Neural progenitor cell (in vitro differentiated cells): ENCODE measurements at regions not wholly inside any gene's neighbourhood (a gene's known extent, or its start where the extent isn't known, plus 50 kb on each side); places are given as distances from the start of the nearest gene placed in this dataset.

Source experiments
- DNase-seq: peaks from one replicate; pipeline ENCODE4 v3.0.0-alpha.2; 2016; ENCODE audit warnings: low spot score
- H2AFZ ChIP-seq: fragments of 200-600 bp; sonication (generic); replicated peaks from 2 replicates; pipeline ENCODE4 v1.6.1; 2016; ENCODE audit warnings: antibody characterized with exemption
- H3F3A ChIP-seq: fragments of 200-600 bp; sonication (generic); 2 replicates; pipeline ENCODE4 v1.6.1; 2016; ENCODE audit warnings: antibody characterized with exemption, low read depth
- H3K27ac ChIP-seq: fragments of 200-600 bp; sonication (generic); 2 replicates; pipeline ENCODE4 v1.5.1; 2016; ENCODE audit warnings: mild to moderate bottlenecking
- H3K27me3 ChIP-seq: fragments of 200-600 bp; sonication (generic); 2 replicates; pipeline ENCODE4 v1.6.1; 2016; ENCODE audit warnings: mild to moderate bottlenecking, moderate library complexity
- H3K36me3 ChIP-seq: fragments of 200-600 bp; sonication (generic); 2 replicates; pipeline ENCODE4 v1.5.1; 2016
- H3K4me1 ChIP-seq: fragments of 200-600 bp; sonication (generic); 2 replicates; pipeline ENCODE4 v1.6.1; 2016; ENCODE audit warnings: mixed run types
- H3K4me2 ChIP-seq: fragments of 200-600 bp; sonication (generic); 2 replicates; pipeline ENCODE4 v1.6.1; 2016
- H3K4me3 ChIP-seq: fragments of 200-600 bp; sonication (generic); 2 replicates; pipeline ENCODE4 v1.5.1; 2016
- H3K79me2 ChIP-seq: fragments of 200-600 bp; sonication (generic); 2 replicates; pipeline ENCODE4 v1.6.1; 2016; ENCODE audit warnings: low read depth
- H3K9ac ChIP-seq: fragments of 200-600 bp; sonication (generic); 2 replicates; pipeline ENCODE4 v1.6.1; 2016
- H3K9me3 ChIP-seq: fragments of 200-600 bp; sonication (generic); 2 replicates; pipeline ENCODE4 v1.5.1; 2016; ENCODE audit warnings: low read depth
- H4K20me1 ChIP-seq: fragments of 200-600 bp; sonication (generic); 2 replicates; pipeline ENCODE4 v1.6.1; 2016; ENCODE audit warnings: low read depth
- H3K27ac Mint-ChIP-seq: 3 replicates; pipeline ENCODE4 v1.8.0; 2021; ENCODE audit warnings: mixed read lengths
- H3K27me3 Mint-ChIP-seq: 2 replicates; pipeline ENCODE4 v1.8.0; 2022; ENCODE audit warnings: low read depth, mild to moderate bottlenecking, inconsistent platforms, moderate library complexity, mixed read lengths; ENCODE audit not compliant: insufficient read depth
- H3K36me3 Mint-ChIP-seq: 3 replicates; pipeline ENCODE4 v1.8.0; 2021; ENCODE audit warnings: mixed read lengths
- H3K4me1 Mint-ChIP-seq: 3 replicates; pipeline ENCODE4 v1.8.0; 2021; ENCODE audit warnings: mixed read lengths
- H3K4me3 Mint-ChIP-seq: 3 replicates; pipeline ENCODE4 v1.8.0; 2021; ENCODE audit warnings: mild to moderate bottlenecking, moderate library complexity, mixed read lengths
- H3K9me3 Mint-ChIP-seq: 3 replicates; pipeline ENCODE4 v1.8.0; 2020; ENCODE audit warnings: mixed read lengths
- EZH2 ChIP-seq: fragments of 200-600 bp; sonication (generic); IDR thresholded peaks from 2 replicates; pipeline ENCODE4 v1.6.1; 2017; ENCODE audit warnings: antibody characterized with exemption, mild to moderate bottlenecking, moderate library complexity
- EZH2phosphoT487 ChIP-seq: fragments of 200-600 bp; sonication (generic); IDR thresholded peaks from 2 replicates; pipeline ENCODE4 v1.6.1; 2017; ENCODE audit warnings: antibody characterized with exemption
- TF ChIP-seq, protein P1 (sequence below): fragments of 200-600 bp; sonication (generic); IDR thresholded peaks from 2 replicates; pipeline ENCODE4 v1.5.1; 2017; ENCODE audit warnings: antibody characterized with exemption, mild to moderate bottlenecking

DNA sequence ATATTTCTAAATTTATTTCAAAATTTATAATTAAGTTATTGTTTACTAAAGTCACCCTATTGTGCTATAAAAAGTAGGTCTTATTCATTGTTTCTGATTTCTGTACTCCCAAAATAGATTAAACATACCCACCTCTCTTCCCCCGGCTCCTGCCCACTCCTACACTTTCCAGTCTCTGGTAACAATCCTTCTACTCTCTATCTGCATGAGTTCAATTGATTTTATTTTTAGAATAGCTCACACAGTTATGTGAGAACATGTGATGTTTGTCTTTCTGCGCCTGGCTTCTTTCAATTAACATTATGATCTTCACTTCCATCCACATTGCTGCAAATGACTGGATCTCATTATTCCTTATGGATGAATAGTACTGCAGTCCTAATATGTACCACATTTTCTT is 269.3 kb downstream of the ACTRT1 start:
- Histone ChIP-seq H3K36me3 (no peaks in the 10 kb centered on the region), H2AFZ (no peak overlapping the region), H3K27ac (no peak overlapping the region), H3K79me2 (no peaks in the 10 kb centered on the region), H4K20me1 (no peaks in the 10 kb centered on the region), H3K9ac (no peak overlapping the region), H3K27me3 (no peaks in the 10 kb centered on the region), H3K4me2 (no peak overlapping the region), H3F3A (no peaks in the 10 kb centered on the region), H3K9me3 (peaks cover 12% of the 10 kb centered on the region), H3K4me1 (no peaks in the 10 kb centered on the region), H3K4me3 (no peak overlapping the region)
- Mint-ChIP-seq H3K9me3 (no peaks in the 10 kb centered on the region), H3K27me3 (no peaks in the 10 kb centered on the region), H3K36me3 (no peaks in the 10 kb centered on the region), H3K4me1 (no peaks in the 10 kb centered on the region), H3K4me3 (no peak overlapping the region), H3K27ac (no peak overlapping the region)
- DNase-seq: no peak
- TF ChIP-seq EZH2phosphoT487: no peak
- TF ChIP-seq EZH2: no peak
- TF ChIP-seq, protein P1, sequence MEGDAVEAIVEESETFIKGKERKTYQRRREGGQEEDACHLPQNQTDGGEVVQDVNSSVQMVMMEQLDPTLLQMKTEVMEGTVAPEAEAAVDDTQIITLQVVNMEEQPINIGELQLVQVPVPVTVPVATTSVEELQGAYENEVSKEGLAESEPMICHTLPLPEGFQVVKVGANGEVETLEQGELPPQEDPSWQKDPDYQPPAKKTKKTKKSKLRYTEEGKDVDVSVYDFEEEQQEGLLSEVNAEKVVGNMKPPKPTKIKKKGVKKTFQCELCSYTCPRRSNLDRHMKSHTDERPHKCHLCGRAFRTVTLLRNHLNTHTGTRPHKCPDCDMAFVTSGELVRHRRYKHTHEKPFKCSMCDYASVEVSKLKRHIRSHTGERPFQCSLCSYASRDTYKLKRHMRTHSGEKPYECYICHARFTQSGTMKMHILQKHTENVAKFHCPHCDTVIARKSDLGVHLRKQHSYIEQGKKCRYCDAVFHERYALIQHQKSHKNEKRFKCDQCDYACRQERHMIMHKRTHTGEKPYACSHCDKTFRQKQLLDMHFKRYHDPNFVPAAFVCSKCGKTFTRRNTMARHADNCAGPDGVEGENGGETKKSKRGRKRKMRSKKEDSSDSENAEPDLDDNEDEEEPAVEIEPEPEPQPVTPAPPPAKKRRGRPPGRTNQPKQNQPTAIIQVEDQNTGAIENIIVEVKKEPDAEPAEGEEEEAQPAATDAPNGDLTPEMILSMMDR: no peak

DNA sequence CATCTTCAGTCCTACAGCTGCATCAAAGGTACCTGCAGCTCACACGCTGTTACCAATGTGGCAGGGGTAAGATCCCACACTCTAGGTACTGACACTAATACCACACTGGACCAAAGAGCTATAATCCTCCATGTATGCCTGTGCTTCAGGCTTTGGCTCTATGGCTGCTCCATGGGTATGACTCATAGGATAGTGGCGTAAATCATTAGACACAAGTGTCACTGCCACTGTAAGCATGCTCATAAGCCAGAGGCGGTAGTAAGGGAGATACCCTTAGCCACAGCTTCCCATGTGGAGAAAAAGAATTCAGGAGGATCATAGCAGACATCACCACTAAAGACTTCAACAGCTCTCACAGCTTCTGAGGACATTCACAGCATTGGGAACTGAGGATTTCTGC is 287.5 kb downstream of the ACTRT1 start:
- H3K4me3 Mint-ChIP-seq: no peak overlapping the region
- H3K79me2 ChIP-seq: no peaks in the 10 kb centered on the region
- H2AFZ ChIP-seq: no peak overlapping the region
- DNase-seq: no peak
- no peaks in the 10 kb centered on the region for H3K4me1 ChIP-seq
- H3K36me3 Mint-ChIP-seq: no peaks in the 10 kb centered on the region
- peaks cover 7% of the 10 kb centered on the region for H3K9me3 ChIP-seq
- H3K4me3 ChIP-seq: no peak overlapping the region
- H3K36me3 ChIP-seq: peaks cover 6% of the 10 kb centered on the region
- no peaks in the 10 kb centered on the region for H3K4me1 Mint-ChIP-seq
- no peak overlapping the region for H3K27ac ChIP-seq
- H3K9me3 Mint-ChIP-seq: no peaks in the 10 kb centered on the region
- no peak overlapping the region for H3K9ac ChIP-seq
- TF ChIP-seq EZH2: no peak
- no peaks in the 10 kb centered on the region for H3K27me3 Mint-ChIP-seq
- no peak overlapping the region for H3K4me2 ChIP-seq
- no peak overlapping the region for H3K27ac Mint-ChIP-seq
- H3K27me3 ChIP-seq: no peaks in the 10 kb centered on the region
- no peaks in the 10 kb centered on the region for H4K20me1 ChIP-seq
- no peaks in the 10 kb centered on the region for H3F3A ChIP-seq

DNA sequence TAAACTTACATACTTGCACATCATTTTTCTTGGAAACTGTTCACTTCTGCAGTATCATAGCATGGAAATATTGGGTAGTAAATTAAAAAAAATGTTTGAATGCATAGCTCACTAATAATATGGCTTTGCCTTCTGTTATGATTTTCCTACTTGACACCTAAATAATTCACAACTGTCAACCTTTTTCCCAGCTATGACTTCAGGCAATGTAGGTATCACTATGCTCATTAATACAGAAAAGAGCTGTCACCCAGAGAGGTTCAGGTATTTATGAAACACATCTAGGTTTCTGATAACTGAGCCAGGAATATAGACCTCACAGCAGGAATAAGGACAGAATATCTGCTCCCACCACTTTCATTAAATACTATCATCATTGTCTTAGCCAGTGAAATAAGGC is 289.5 kb downstream of the ACTRT1 start:
- Mint-ChIP-seq H3K4me1 (no peaks in the 10 kb centered on the region), H3K27me3 (no peaks in the 10 kb centered on the region), H3K36me3 (no peaks in the 10 kb centered on the region), H3K27ac (no peak overlapping the region), H3K4me3 (no peak overlapping the region), H3K9me3 (no peaks in the 10 kb centered on the region)
- Histone ChIP-seq H2AFZ (no peak overlapping the region), H3K4me1 (no peaks in the 10 kb centered on the region), H4K20me1 (no peaks in the 10 kb centered on the region), H3K27me3 (no peaks in the 10 kb centered on the region), H3K36me3 (no peaks in the 10 kb centered on the region), H3K27ac (no peak overlapping the region), H3K4me3 (no peak overlapping the region), H3K9me3 (no peaks in the 10 kb centered on the region), H3K4me2 (no peak overlapping the region), H3K9ac (no peak overlapping the region), H3K79me2 (no peaks in the 10 kb centered on the region), H3F3A (no peaks in the 10 kb centered on the region)
- TF ChIP-seq, protein P1: no peak
- TF ChIP-seq EZH2phosphoT487: no peak
- TF ChIP-seq EZH2: no peak
- DNase-seq: no peak

DNA sequence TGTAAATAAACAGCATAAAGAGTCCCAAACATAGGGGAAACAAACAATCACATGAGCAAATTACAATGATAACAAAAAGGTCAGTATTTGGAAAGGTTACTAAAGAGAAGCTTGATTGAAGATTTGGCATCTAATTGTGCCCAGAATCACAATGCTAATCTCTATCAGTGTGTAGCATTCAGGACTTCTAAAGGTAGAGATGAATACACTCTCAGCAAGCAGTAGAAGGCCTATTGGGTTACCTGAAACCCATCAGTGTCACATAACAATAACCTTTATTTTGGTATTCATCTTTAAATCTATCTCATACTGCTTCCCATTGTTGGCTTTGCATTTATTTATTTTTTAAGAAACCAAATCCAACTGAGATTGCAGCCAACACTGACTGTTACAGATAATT is 319.5 kb downstream of the ACTRT1 start:
- Histone ChIP-seq H3F3A (peaks cover 5% of the 10 kb centered on the region), H3K79me2 (no peaks in the 10 kb centered on the region), H4K20me1 (no peaks in the 10 kb centered on the region), H3K9ac (no peak overlapping the region), H3K27me3 (no peaks in the 10 kb centered on the region), H3K4me3 (no peak overlapping the region), H3K4me2 (peak overlapping the region; percentile 23), H2AFZ (no peak overlapping the region), H3K4me1 (peaks cover 8% of the 10 kb centered on the region), H3K9me3 (peaks cover 8% of the 10 kb centered on the region), H3K27ac (no peak overlapping the region), H3K36me3 (no peaks in the 10 kb centered on the region)
- Mint-ChIP-seq H3K27ac (no peak overlapping the region), H3K27me3 (no peaks in the 10 kb centered on the region), H3K36me3 (no peaks in the 10 kb centered on the region), H3K4me3 (no peak overlapping the region), H3K9me3 (no peaks in the 10 kb centered on the region), H3K4me1 (peaks cover 2% of the 10 kb centered on the region)
- no peak for TF ChIP-seq EZH2phosphoT487
- TF ChIP-seq, protein P1: no peak
- no peak for TF ChIP-seq EZH2
- no peak for DNase-seq
